Mucosa of descending colon (tissue), 3 donors: ENCODE measurements at regions not wholly inside any gene's neighbourhood (a gene's known extent, or its start where the extent isn't known, plus 50 kb on each side); places are given as distances from the start of the nearest gene placed in this dataset.

Experiments
- ATAC-seq: fragments of 200-7000 bp; cut with Tn5 transposase; one replicate; pipeline ENCODE4 v1.9.1; 2020; ENCODE audit warnings: mild to moderate bottlenecking, moderate library complexity
- DNase-seq, 3 donors: peaks; one replicate each; pipeline ENCODE4 v3.0.0-alpha.2; 2020
- H3K36me3 ChIP-seq: fragments of 200-600 bp; one replicate; pipeline ENCODE4 v1.8.0; 2021; ENCODE audit warnings: low read depth, mild to moderate bottlenecking
- H3K4me1 ChIP-seq: fragments of 200-600 bp; one replicate; pipeline ENCODE4 v1.8.0; 2021; ENCODE audit warnings: low read depth, mild to moderate bottlenecking
- H3K4me3 ChIP-seq: fragments of 200-600 bp; one replicate; pipeline ENCODE4 v1.8.0; 2021; ENCODE audit warnings: mild to moderate bottlenecking
- H3K9me3 ChIP-seq: fragments of 200-600 bp; one replicate; pipeline ENCODE4 v1.8.0; 2021; ENCODE audit warnings: mild to moderate bottlenecking
- CTCF ChIP-seq: fragments of 200-600 bp; IDR thresholded peaks from one replicate; pipeline ENCODE4 v1.8.0; 2022; ENCODE audit warnings: antibody characterized with exemption, mild to moderate bottlenecking
- intact Hi-C, 2 donors: fragments of 100-400 bp; cut with DNase I in 1 of 2; cut with micrococcal nuclease in 1 of 2; formaldehyde crosslinking; loops; one replicate each; pipeline versions ENCODE4 v1.11.0 to v1.11.1; 2022; cut with DNase I, micrococcal nuclease
- donor health status: DM: no; HTN: no; CAD: no; lungs with moderate emphysema.
- donor health status: DM: no; HTN: no; CAD: no.
- donor health status: DM: no; HTN: yes; CAD: no.

GRCh38 chr18:26794230-26795101 lies 71.0 kb downstream of the AQP4 start:
- H3K4me3 ChIP-seq = no peak overlapping the region
- no peaks in the 10 kb centered on the region for H3K36me3 ChIP-seq
- no peaks in the 10 kb centered on the region for H3K9me3 ChIP-seq
- ATAC-seq = peak; percentile 69
- TF ChIP-seq CTCF = no peak
- no peaks in the 10 kb centered on the region for H3K4me1 ChIP-seq
- intact Hi-C loops = no loop called here
- peak in 1 of 3 donors; percentile 30 for DNase-seq

- no peaks in the 10 kb centered on the region for H3K4me1 ChIP-seq
- intact Hi-C loops = no loop called here
- no peaks in the 10 kb centered on the region for H3K9me3 ChIP-seq
- ATAC-seq = no peak
- H3K4me3 ChIP-seq = no peak overlapping the region
- no peak for DNase-seq
- H3K36me3 ChIP-seq = no peaks in the 10 kb centered on the region
- TF ChIP-seq CTCF = no peak
Measured at GRCh38 chr18:26792661-26793060, 72.8 kb downstream of the AQP4 start.

GRCh38 chr18:26791676-26792075 lies 73.8 kb downstream of the AQP4 start:
- Histone ChIP-seq H3K9me3 (no peaks in the 10 kb centered on the region), H3K36me3 (no peaks in the 10 kb centered on the region), H3K4me1 (no peaks in the 10 kb centered on the region), H3K4me3 (no peak overlapping the region)
- TF ChIP-seq CTCF = no peak
- ATAC-seq (no peak), DNase-seq (no peak)
- intact Hi-C loops = no loop called here

- DNase-seq (no peak), ATAC-seq (no peak)
- H3K9me3 ChIP-seq = no peaks in the 10 kb centered on the region
- no peaks in the 10 kb centered on the region for H3K4me1 ChIP-seq
- H3K4me3 ChIP-seq = no peak overlapping the region
- intact Hi-C loops = no loop called here
- H3K36me3 ChIP-seq = no peaks in the 10 kb centered on the region
- no peak for TF ChIP-seq CTCF
Measured at GRCh38 chr18:26784599-26784998, 80.9 kb downstream of the AQP4 start.

GRCh38 chr18:26783170-26783569 lies 82.3 kb downstream of the AQP4 start:
- no peak for DNase-seq
- intact Hi-C loops = no loop called here
- Histone ChIP-seq H3K4me1 (no peaks in the 10 kb centered on the region), H3K36me3 (no peaks in the 10 kb centered on the region), H3K9me3 (no peaks in the 10 kb centered on the region), H3K4me3 (no peak overlapping the region)
- ATAC-seq = no peak
- no peak for TF ChIP-seq CTCF
